ENCODE measurements at regions not wholly inside any gene's neighbourhood (a gene's known extent, or its start where the extent isn't known, plus 50 kb on each side); places are given as distances from the start of the nearest gene placed in this dataset.

- intact Hi-C loops (cut with DNase I) = no loop called here
- no peaks in the 10 kb centered on the region for H3K36me3 ChIP-seq
- TF ChIP-seq POLR2AphosphoS5 (IDR thresholded peaks at IDR 0.05) = no peak
- TF ChIP-seq POLR2A (IDR thresholded peaks at IDR 0.05; ENCODE audit: low read depth) = no peak
- TF ChIP-seq, protein P1, sequence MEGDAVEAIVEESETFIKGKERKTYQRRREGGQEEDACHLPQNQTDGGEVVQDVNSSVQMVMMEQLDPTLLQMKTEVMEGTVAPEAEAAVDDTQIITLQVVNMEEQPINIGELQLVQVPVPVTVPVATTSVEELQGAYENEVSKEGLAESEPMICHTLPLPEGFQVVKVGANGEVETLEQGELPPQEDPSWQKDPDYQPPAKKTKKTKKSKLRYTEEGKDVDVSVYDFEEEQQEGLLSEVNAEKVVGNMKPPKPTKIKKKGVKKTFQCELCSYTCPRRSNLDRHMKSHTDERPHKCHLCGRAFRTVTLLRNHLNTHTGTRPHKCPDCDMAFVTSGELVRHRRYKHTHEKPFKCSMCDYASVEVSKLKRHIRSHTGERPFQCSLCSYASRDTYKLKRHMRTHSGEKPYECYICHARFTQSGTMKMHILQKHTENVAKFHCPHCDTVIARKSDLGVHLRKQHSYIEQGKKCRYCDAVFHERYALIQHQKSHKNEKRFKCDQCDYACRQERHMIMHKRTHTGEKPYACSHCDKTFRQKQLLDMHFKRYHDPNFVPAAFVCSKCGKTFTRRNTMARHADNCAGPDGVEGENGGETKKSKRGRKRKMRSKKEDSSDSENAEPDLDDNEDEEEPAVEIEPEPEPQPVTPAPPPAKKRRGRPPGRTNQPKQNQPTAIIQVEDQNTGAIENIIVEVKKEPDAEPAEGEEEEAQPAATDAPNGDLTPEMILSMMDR (IDR thresholded peaks at IDR 0.05) = no peak
- TF ChIP-seq EP300 (IDR thresholded peaks at IDR 0.05) = no peak
- no peaks in the 10 kb centered on the region for H3K27me3 ChIP-seq
- 73% methylated on average over 4 of the region's 4 CpGs for WGBS
- H3K4me3 ChIP-seq = no peak overlapping the region
- no peak for DNase-seq (ENCODE audit: extremely low spot score)
- H3K4me1 ChIP-seq = no peaks in the 10 kb centered on the region
- no peaks in the 10 kb centered on the region for H3K9me3 ChIP-seq
- no peak overlapping the region for H3K27ac ChIP-seq (replicated peaks in 1 of 4)
These were observed 102.3 kb upstream of the MTPN start for GRCh38 chr7:136079478-136079892.

DNA sequence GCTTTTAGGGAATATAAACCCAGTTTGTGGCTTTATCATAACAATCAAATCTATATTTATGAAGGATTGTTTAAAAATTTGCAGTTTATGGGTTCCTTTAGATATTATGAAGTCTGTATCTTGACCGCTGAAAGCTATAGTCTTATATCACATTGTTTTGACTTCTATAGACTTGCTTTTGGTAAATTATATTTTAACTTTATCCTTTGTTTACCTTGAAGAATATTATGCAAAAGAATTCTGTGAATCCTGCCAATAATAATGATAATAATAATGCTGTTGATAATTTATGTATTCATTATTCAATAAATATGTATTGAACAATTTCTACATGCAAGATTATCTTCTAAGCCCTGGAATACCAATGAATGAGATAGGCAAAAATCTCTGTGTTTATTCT is 101.9 kb upstream of the MTPN start:
- TF ChIP-seq POLR2A (IDR thresholded peaks at IDR 0.05; ENCODE audit: low read depth) (no peak), EP300 (IDR thresholded peaks at IDR 0.05) (no peak), POLR2AphosphoS5 (IDR thresholded peaks at IDR 0.05) (no peak)
- TF ChIP-seq, protein P1 (IDR thresholded peaks at IDR 0.05) = no peak
- H3K27ac ChIP-seq (replicated peaks in 1 of 4) = no peak overlapping the region
- no peaks in the 10 kb centered on the region for H3K9me3 ChIP-seq
- intact Hi-C loops (cut with DNase I) = no loop called here
- no peaks in the 10 kb centered on the region for H3K4me1 ChIP-seq
- no peak for DNase-seq (ENCODE audit: extremely low spot score)
- H3K4me3 ChIP-seq = no peak overlapping the region
- no peaks in the 10 kb centered on the region for H3K36me3 ChIP-seq
- no peaks in the 10 kb centered on the region for H3K27me3 ChIP-seq
- 86% methylated on average over 1 of the region's 1 CpG for WGBS

DNA sequence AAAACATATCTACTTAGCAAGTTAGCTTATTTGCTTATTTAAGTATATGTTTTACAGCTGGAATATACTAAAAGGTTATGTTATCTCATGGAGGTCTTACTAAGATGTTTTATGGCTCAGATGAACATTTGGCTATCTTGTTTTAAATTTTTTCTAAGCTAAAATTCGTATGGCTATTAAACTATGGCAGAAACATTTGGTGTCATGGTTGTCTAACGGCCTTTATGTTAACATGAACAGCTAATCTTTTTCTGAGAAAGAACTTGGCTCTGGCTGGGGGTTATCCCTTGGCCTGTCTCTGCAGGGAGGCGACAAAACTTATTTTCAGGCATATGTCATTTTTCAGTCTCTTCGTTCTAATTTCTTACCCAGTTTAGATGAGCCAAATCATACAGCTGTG is 101.5 kb upstream of the MTPN start:
- Histone ChIP-seq H3K27ac (replicated peaks in 1 of 4) (no peak overlapping the region), H3K27me3 (no peaks in the 10 kb centered on the region), H3K9me3 (no peaks in the 10 kb centered on the region), H3K4me1 (no peaks in the 10 kb centered on the region), H3K36me3 (no peaks in the 10 kb centered on the region), H3K4me3 (no peak overlapping the region)
- TF ChIP-seq POLR2A (IDR thresholded peaks at IDR 0.05; ENCODE audit: low read depth) (no peak), EP300 (IDR thresholded peaks at IDR 0.05) (no peak), POLR2AphosphoS5 (IDR thresholded peaks at IDR 0.05) (no peak)
- TF ChIP-seq, protein P1 (IDR thresholded peaks at IDR 0.05) = no peak
- 70% methylated on average over 4 of the region's 4 CpGs for WGBS
- DNase-seq (ENCODE audit: extremely low spot score) = no peak
- intact Hi-C loops (cut with DNase I) = no loop called here

DNA sequence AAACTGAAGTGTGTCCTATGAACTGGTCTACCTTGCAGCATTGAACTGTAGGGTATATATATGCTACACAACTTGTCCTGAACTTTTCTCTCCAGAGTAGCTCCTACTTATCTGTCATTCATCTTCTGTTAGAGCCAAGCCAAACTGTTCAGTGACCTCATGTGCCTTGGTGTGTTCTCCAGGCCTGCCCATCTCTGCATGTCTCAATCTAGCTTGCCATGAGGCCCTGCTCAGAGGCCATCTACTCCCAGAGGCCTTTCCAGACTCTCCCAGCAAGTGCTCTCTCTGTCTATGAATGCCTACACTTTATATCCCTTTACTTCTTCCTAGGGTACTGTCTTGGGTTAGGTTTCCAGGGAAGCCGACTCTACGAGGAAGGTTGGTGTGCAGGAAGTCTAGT is 99.8 kb upstream of the MTPN start:
- H3K27me3 ChIP-seq = no peaks in the 10 kb centered on the region
- intact Hi-C loops (cut with DNase I) = no loop called here
- H3K9me3 ChIP-seq = no peaks in the 10 kb centered on the region
- H3K36me3 ChIP-seq = no peaks in the 10 kb centered on the region
- H3K4me1 ChIP-seq = no peaks in the 10 kb centered on the region
- 81% methylated on average over 2 of the region's 2 CpGs for WGBS
- no peak for TF ChIP-seq EP300 (IDR thresholded peaks at IDR 0.05)
- no peak overlapping the region for H3K4me3 ChIP-seq
- DNase-seq (ENCODE audit: extremely low spot score) = no peak
- H3K27ac ChIP-seq (replicated peaks in 1 of 4) = no peak overlapping the region

GRCh38 chr7:136074843-136075242 is 97.7 kb upstream of the MTPN start:
- DNase-seq (ENCODE audit: extremely low spot score) = no peak
- H3K9me3 ChIP-seq = no peaks in the 10 kb centered on the region
- WGBS = 31% methylated on average over 2 of the region's 2 CpGs
- TF ChIP-seq POLR2AphosphoS5 (IDR thresholded peaks at IDR 0.05) = no peak
- TF ChIP-seq, protein P1 (IDR thresholded peaks at IDR 0.05) = no peak
- TF ChIP-seq EP300 (IDR thresholded peaks at IDR 0.05) = no peak
- no peak for TF ChIP-seq POLR2A (IDR thresholded peaks at IDR 0.05; ENCODE audit: low read depth)
- intact Hi-C loops (cut with DNase I) = no loop called here
- H3K27me3 ChIP-seq = no peaks in the 10 kb centered on the region
- H3K36me3 ChIP-seq = no peaks in the 10 kb centered on the region
- no peak overlapping the region for H3K4me3 ChIP-seq
- H3K4me1 ChIP-seq = no peaks in the 10 kb centered on the region
- no peak overlapping the region for H3K27ac ChIP-seq (replicated peaks in 1 of 4)
